ENCODE measurements at regions not wholly inside any gene's neighbourhood (a gene's known extent, or its start where the extent isn't known, plus 50 kb on each side); places are given as distances from the start of the nearest gene placed in this dataset.

GRCh38 chr17:71482625-71483024, 638.2 kb upstream of the SOX9 start:
- Histone ChIP-seq H3K27ac (no peak overlapping the region), H3K9me3 (no peaks in the 10 kb centered on the region), H3K4me3 (no peak overlapping the region), H3K27me3 (no peaks in the 10 kb centered on the region), H3K4me1 (no peaks in the 10 kb centered on the region), H3K36me3 (no peaks in the 10 kb centered on the region)
- no peak for TF ChIP-seq POLR2A (IDR thresholded peaks at IDR 0.05)
- TF ChIP-seq CTCF (IDR thresholded peaks at IDR 0.05): no peak
- no peak for DNase-seq
- intact Hi-C loops (cut with DNase I): no loop called here
- WGBS (ENCODE audit: insufficient coverage, low coverage, low lambda C conversion rate, missing lambda C conversion rate): 27% methylated on average over 1 of the region's 1 CpG
- ATAC-seq: no peak

GRCh38 chr17:71484546-71484945, 636.3 kb upstream of the SOX9 start:
- WGBS (ENCODE audit: insufficient coverage, low coverage, low lambda C conversion rate, missing lambda C conversion rate): 27% methylated on average over 1 of the region's 1 CpG
- no peak for ATAC-seq

GRCh38 chr17:71485426-71485825, 635.4 kb upstream of the SOX9 start:
- Histone ChIP-seq H3K27ac (no peak overlapping the region), H3K4me3 (no peak overlapping the region), H3K27me3 (no peaks in the 10 kb centered on the region), H3K9me3 (no peaks in the 10 kb centered on the region), H3K36me3 (no peaks in the 10 kb centered on the region), H3K4me1 (no peaks in the 10 kb centered on the region)
- ATAC-seq: no peak
- intact Hi-C loops (cut with DNase I): no loop called here
- 75% methylated on average over 3 of the region's 3 CpGs for WGBS (ENCODE audit: insufficient coverage, low coverage, low lambda C conversion rate, missing lambda C conversion rate)
- TF ChIP-seq CTCF (IDR thresholded peaks at IDR 0.05): no peak
- TF ChIP-seq POLR2A (IDR thresholded peaks at IDR 0.05): no peak
- no peak for DNase-seq

More at GRCh38 chr17:71484546-71484945, 636.3 kb upstream of the SOX9 start:
- Histone ChIP-seq H3K4me3 (no peak overlapping the region), H3K27me3 (no peaks in the 10 kb centered on the region), H3K4me1 (no peaks in the 10 kb centered on the region), H3K27ac (no peak overlapping the region), H3K9me3 (no peaks in the 10 kb centered on the region), H3K36me3 (no peaks in the 10 kb centered on the region)
- no peak for TF ChIP-seq POLR2A (IDR thresholded peaks at IDR 0.05)
- no peak for TF ChIP-seq CTCF (IDR thresholded peaks at IDR 0.05)
- intact Hi-C loops (cut with DNase I): no loop called here
- DNase-seq: no peak

- no peak overlapping the region for H3K4me3 ChIP-seq
- no peaks in the 10 kb centered on the region for H3K27me3 ChIP-seq
- no peaks in the 10 kb centered on the region for H3K4me1 ChIP-seq
- no peak for TF ChIP-seq POLR2A (IDR thresholded peaks at IDR 0.05)
- no peak for TF ChIP-seq CTCF (IDR thresholded peaks at IDR 0.05)
- H3K27ac ChIP-seq: no peak overlapping the region
- ATAC-seq: no peak
- no peaks in the 10 kb centered on the region for H3K9me3 ChIP-seq
- no peaks in the 10 kb centered on the region for H3K36me3 ChIP-seq
- DNase-seq: no peak
- intact Hi-C loops (cut with DNase I): no loop called here
These were observed 634.6 kb upstream of the SOX9 start for GRCh38 chr17:71486261-71486660.

- Histone ChIP-seq H3K9me3 (no peaks in the 10 kb centered on the region), H3K4me3 (no peak overlapping the region), H3K4me1 (no peaks in the 10 kb centered on the region), H3K27ac (no peak overlapping the region), H3K36me3 (no peaks in the 10 kb centered on the region), H3K27me3 (no peaks in the 10 kb centered on the region)
- ATAC-seq: no peak
- TF ChIP-seq CTCF (IDR thresholded peaks at IDR 0.05): no peak
- TF ChIP-seq POLR2A (IDR thresholded peaks at IDR 0.05): no peak
- no peak for DNase-seq
- intact Hi-C loops (cut with DNase I): no loop called here
These were observed 632.0 kb upstream of the SOX9 start for GRCh38 chr17:71488851-71489250.
